GM18867 (cell line): ENCODE measurements at regions not wholly inside any gene's neighbourhood (a gene's known extent, or its start where the extent isn't known, plus 50 kb on each side); places are given as distances from the start of the nearest gene placed in this dataset.
"Not testable (repeated sequence)": the region's sequence is repeated elsewhere in the genome, so short reads cannot be mapped to it uniquely, and the experiment has no call there.

Experiments used
- ATAC-seq: cut with Tn5 transposase; IDR thresholded peaks from one replicate; pipeline ENCODE4 v1.9.1; 2021; ENCODE audit warnings: mild to moderate bottlenecking, moderate library complexity; ENCODE audit not compliant: unreplicated experiment

DNA sequence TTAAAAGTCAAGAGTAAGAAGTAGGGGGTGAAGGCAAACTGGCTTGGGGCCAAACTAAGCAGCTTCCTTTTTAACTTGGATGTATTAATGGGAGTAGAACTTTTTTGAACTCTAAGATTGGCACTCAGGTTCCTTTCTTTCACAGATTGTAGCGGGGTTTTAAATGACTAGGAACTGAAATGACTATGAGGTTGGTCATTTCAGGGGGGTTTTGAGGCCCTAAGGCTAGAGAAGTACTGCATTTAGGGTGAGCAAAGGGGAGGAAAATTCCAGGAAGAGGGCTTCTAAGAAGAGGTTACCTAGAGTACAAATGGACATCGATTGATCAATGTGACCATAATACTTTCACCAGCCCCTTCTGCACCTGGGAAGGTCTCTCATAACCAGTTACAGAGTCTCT is 381.8 kb downstream of the MLLT3 start:
- ATAC-seq: no peak

DNA sequence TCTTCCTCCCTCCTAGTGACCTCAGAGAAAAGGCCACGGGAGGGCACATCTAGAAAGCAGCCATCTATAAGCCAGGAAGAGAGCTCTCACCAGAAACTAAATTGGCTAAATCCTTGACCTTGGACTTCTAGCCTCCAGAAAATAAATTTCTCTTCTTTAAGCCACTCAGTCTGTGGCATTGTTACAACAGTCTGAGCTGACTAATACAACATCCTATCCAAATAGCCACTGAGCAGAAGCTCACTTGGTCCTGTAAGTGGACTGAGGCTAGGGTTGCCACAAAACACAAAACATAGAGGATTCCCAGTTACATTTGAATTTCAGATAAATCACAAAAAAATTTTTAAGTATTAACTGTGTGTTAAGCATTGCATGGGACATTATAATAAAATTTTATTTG is 383.4 kb downstream of the MLLT3 start:
- ATAC-seq: no peak

DNA sequence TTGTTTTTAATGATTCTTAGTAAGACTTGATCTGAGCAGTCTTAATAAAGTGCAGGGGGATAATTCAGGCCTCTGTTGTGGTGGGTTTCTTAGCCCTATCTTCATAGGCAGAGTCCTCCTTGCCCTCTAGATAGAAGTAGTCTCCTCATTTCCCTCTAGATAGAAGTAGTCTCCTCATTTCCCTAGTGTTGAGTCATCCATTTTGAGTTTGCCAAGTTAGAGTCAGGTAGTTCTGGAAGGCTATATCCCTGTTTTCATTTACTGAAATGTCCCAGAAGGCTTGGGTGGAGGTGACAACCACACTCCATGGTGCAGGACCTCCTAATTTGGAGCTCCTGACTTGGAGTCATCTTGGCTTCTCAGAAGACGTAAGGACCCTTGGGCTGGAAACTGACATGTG is 384.6 kb downstream of the MLLT3 start:
- ATAC-seq: no peak

DNA sequence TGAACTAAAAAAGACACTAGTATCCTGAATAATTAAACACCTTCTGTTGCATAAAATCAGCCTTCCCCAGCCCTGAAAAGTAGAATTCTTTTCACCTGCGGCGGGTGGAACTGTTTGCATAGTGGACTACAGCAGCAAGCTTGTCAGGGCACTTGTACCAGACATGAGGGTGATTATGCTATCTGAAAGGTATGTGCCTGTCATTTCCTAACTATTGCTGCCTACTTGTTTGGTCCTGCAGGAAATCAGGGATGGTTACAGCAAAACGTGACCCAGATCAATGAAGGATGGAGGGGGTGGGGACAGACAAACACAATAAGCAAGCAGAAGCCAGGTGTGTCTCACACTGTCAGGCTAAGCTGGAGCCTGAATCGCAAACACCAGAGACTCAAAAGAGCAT is 385.6 kb downstream of the MLLT3 start:
- ATAC-seq: no peak

DNA sequence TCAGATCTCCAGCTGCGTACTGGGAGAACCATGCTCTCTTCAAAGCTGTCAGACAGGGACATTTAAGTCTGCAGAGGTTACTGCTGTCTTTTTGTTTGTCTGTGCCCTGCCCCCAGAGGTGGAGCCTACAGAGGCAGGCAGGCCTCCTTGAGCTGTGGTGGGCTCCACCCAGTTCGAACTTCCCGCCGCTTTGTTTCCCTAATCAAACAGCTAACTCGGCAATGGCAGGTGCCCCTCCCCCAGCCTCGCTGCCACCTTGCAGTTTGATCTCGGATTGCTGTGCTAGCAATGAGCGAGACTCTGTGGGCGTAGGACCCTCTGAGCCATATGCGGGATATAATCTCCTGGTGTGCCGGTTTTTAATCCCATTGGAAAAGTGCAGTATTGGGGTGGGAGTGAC is 387.1 kb downstream of the MLLT3 start:
- not testable (repeated sequence) for ATAC-seq

DNA sequence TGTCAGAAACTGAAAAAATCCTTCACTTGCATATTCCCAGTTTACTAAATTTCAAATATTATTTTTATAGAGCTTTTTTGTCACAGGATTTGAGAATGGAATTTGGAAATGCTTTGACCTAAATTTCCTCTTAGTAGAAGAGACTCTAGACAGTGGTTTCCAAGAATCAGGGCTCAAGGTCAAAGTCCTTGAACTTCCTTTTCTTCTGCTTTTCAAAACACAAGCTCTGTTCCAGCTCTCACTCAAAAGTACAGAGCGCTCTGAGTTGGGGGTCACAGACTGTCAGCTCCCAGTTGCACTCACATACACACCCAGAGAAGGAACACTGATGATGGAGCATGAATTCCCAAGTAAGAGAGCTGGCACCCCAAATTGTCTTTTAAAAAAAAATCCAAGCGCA is 394.2 kb downstream of the MLLT3 start:
- no peak for ATAC-seq

DNA sequence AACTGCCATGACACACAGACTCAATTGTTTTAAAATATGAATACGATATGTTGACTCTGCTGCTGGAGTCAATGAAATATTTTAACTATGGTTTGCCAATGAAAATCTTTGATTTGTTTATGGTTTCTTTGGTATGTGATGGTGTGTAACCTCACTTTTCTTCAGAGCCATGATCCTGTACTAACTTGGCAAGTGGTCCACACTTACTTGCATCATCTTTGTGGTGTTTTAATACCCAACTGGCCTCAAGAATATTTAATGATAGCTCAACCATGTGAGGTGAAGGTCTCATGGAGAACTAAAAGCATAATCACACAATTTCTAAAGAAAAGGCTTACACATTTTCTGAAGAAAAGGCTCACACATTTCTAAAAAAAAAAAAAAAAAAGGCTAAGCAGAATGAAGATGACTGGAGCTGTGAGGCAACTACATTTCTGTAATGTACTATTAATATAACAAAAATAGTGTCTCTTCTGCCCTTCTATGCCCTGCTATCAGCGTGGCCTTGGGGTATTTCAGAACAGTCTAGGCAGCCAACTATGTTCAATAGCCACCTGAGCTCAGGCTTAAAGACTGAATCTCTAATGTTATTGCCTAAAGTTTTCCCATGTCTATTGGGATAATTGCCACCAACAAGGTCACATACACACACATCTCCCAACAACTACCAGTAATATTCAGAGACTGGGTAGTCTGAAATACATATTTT is 395.0 kb downstream of the MLLT3 start:
- no peak for ATAC-seq

DNA sequence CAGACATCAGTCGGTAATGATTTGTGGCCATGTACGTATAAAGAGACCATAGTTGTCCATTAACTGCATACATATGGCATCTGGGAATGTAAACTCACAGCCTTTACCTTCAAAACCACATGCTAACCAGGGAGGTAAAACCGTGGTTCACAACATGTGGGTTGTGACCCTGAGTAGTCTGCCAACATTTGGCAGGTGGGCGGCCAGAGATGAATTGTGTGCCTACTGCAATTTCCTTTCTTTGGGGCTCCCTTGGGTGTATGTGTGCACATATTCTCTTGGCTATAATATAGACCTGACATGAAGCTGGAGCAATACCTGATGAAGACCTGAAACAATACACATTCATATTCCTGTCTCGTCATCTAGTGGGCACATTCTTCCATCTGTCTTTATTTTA is 396.0 kb downstream of the MLLT3 start:
- ATAC-seq: no peak

DNA sequence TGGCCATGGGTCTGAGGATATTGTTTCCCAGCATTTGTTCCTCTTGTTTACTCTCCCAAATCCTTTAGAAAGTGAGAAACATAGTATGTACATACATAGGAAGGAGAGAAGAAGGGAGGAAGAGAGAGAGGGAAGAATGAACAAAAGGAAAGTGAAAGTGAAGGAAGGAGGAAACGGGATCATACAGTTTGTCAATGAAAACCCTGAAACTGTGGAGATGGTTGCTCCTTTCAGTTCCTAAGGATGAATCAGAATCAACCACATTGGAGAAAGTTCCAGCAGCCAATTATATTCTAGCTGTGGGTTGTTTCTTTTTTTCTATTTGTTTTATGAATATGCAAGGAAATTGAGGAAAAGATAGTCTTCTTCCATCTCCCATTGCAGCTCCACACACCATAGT is 396.5 kb downstream of the MLLT3 start:
- no peak for ATAC-seq

DNA sequence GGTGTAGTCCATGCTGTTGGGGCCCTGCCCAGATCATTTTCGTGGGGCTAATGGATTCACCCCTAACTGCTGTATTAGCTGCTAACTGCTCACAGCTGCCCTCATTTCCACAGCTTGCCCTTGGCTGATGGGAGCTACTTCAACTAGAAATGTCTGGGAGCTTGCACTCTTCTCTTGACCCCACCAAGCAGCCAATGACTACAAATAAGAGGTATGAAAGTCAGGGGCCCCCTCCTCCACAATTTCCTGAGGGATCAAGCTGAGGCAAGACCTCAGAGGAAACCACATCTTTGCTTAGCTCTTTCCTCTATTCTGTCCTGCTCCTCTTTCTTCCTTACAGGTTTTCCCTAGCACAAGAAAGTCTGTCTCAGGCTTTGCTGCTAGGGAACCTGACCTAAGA is 397.5 kb downstream of the MLLT3 start:
- ATAC-seq: no peak

DNA sequence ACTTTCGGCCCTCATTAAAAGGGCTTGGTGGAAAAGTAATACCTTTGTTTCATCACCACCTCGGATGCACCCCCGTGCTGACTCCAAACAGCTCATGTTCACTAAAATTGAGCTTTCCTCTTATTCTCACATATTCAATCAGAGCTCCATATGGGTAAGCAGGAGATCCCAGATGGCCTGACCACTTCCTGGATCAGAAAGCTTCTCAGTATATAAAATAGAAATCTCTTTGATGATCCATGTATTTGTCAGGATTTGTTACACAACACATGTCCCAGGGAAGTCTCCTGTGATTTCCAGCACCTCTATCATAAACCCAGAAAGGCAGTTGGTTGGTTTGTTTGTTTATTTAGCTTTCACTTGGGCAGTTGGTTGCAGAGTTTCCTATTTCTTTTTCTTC is 402.0 kb downstream of the MLLT3 start:
- ATAC-seq: no peak

DNA sequence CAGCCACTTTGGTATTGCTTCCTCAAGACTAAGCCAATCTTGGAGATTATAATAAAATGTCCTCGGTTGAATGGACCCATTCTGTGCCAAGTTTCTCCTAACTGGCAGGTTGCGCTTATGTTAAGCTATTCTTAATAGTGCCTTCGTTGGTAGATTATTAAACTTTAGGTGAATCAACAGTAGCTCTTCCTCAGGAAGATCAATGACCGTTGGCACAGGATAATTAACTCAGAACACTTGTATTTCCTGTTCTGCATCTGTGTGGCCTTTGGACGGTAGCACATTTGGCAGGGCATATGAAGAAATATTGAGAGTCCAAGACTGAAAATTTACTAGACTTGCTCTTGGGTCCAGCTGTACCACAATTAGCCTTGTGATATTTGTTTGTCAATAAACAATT is 402.9 kb downstream of the MLLT3 start:
- ATAC-seq: no peak

DNA sequence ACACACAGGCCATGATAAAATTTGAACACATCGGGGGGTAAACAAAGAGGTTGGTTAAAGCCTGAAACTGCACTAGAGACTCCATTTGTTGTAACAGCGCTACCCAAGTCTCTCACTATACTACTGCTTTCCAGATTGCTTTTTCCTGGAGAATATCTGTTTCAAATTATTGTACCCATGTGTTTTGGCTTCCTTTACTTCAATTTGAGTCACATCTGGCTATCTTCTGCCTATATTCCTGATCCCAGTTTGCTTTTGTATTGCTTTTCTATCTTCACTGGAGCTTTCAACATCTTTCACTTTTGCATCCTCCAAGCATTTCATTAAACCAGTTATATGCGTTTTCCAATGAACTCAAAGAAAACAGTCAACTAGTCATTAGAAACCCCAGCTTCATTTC is 404.7 kb downstream of the MLLT3 start:
- ATAC-seq: no peak

DNA sequence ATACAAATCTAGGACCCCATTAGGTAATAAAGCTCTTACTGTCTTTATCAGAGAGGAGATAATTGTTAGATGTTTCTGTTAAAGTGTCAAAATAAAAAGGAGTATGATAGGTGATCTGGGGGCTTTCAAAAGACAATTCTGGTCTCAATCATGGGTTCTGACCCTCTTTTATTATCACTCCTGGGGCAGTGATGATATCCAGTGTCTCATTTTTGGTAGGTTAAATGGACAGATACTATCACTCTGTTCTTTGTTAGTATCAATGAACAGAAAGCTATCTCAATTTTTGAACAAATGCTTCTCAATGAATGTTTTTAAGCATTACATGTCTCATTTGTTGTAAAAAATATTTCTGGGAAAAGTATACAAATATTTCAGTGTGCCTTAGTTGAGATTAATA is 405.9 kb downstream of the MLLT3 start:
- ATAC-seq: no peak

DNA sequence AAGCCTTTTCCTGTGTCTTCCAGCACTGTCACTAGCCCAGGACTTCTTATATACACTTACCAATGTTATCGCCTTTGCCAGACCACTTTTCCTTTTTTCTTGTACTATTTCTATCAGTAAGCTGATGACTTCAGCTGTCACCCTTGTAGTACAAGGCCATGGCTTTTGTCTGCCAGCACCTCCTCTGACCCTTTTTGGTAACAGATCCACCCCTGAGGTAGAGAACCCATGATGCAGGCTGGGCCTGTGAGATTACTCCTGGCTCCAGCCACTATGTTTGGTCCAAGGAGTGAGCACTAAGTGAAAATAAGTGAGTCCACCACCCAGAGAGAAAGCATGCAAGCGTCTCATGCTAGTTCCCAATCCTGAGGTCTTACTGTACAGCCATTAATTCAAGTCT is 406.7 kb downstream of the MLLT3 start:
- ATAC-seq: no peak

DNA sequence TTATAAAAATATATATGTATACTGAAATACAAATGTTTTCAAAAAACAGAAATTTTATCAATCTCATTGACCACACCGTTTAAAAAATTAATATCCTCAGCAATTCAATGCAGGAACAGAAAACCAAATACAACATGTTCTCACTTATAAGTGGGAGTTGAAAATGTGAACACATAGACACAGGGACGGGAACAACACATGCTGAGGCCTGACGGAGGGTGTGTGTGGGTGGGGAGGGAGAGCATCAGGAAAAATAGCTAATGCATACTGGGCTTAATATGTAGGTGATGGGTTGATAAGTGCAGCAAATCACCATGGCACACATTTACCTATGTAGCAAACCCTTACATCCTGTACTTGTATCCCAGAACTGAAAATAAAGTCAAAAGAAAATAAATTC is 409.5 kb downstream of the MLLT3 start:
- ATAC-seq: no peak

DNA sequence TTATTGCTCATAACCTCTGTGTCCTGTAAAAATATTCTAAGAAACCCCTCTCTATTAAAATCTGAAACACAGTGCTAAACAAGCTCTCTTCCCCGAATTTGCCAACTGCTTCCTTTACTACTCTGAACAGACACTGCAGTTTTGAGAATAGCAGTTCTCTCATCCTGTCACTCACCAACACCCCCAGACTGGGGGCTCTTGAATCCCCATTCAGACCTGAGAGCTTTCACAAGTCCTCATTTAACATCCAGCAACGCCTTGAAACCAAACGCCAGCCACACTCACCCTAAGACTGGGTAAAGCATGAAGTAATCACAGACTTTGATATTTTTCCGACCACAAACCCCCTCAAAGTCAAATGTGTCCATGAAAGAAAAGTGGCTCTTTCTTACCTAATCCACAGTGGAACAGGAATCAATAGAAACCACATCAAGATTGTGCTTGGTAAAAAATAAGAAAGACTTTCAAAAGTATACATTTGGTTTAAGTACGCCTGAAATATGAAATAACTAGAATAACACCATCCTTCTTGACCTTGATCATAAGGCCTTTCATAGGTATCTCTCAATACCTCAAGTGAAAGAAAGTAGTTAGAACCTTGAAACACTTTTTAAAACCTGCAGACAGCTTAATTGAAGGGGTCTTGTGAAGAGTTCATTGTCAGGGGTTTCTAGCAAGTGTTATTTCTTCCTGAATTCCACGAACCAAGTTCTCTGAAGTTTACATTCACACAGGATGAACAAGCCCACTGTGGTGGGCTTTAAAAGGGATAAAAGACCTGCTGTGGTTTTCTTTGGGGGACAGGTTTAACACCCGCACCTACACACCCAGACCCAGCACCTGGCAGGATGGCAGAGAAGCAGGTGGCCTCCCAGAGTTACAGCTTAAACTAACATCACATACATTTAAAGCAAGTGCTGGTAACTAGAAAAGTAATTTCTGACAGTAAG is 412.6 kb downstream of the MLLT3 start:
- peak; percentile 62 for ATAC-seq

DNA sequence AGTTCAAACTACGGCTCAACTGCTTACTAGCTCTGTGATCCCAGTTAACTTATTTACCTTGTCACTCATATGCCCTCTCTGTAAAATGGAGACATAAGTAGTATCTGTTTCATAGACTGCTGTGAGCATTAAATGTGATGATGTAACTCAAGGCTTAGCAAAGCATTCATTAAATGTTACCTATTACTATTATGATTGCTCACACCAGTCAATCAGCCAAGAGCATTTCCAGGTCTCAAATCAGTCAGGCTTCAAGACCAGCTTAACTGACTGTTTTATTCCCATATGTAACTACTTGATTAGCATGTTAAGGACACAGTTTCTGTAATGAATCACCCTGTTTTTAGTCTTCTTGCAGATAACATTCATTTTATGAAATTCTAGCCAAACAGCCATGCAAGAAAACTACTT is 413.3 kb downstream of the MLLT3 start:
- ATAC-seq: no peak

DNA sequence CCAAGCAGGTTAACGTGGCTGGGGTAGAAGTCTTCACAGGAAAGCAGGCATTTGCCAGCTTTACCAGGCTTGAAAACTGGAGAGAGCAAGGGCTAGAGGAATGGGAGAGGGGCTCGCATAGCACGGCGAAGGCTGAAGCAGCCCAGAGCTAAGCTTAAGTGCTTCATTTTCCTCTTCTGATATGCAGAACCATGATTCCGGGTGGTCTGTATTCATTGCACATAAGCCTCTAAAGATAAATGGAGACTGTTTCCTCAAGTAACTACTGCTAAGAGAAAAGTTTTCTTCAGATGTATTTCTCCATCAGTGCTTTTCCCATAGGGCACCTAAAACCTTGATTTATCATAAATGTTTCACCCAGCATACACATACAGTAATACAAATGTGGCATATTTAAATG is 414.1 kb downstream of the MLLT3 start:
- ATAC-seq: no peak

DNA sequence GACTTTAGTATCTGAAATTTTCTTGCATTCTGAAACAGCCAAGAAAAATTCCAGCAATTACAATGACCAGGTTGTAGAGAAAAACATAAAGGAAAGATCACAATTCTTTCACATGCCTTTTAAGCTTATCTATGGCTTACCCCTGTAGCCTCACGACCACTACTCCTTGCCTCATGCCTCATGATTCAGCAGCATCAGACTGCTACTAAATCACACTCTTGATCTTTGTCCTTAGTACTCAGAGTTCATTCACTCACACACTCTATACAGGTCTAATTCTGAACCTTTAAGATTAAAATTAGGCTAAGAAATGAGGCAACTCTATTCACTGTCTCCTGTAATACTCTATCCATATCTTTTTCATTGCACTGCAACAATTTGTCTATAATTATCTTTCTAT is 415.1 kb downstream of the MLLT3 start:
- no peak for ATAC-seq

DNA sequence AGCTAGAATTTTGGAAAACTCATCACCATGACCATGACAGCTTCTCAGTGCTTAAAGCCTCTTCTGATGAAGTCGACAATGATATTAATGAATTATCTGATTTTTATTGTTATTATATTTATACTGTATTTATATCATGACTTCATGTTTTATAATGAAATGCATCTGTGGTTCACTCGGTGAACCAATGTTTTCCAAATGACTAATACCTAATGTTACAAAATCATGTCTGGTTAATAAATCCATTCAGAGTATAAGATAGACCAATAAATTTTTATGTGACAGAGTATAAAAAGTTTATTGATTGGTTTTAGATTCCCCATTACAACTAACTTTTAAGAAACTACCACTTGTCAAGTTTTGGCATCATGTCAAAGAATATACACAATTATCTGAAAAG is 416.5 kb downstream of the MLLT3 start:
- no peak for ATAC-seq

DNA sequence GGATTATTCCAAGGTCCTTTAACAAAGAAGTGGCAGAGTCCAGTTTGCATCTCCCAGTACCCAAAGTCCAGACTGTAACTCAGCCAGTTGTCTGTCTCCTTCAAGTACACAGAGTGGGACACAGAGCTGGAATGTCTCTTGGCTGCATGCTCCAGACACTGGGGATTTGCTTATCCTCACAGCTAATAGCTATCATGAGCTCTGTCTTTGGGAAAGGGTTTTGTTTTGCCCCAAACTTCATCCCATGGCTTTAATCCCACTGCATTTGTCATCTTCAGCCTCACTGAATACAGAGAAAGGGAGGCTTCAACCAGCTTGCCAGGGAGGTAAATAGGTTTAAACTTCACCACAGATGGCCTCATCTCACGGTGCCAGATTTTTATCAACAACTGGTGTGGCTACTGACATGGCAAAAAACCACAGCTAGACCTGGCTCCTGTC is 412.2 kb upstream of the SLC24A2 start:
- no peak for ATAC-seq
